Trophoblast cell (in vitro differentiated cells and primary cell): ENCODE measurements at regions not wholly inside any gene's neighbourhood (a gene's known extent, or its start where the extent isn't known, plus 50 kb on each side); places are given as distances from the start of the nearest gene placed in this dataset.

Experiments
- DNase-seq, 2 donors: peaks; one replicate each; pipeline ENCODE4 v3.0.0-alpha.2; 2016
- H2AFZ ChIP-seq: 2 replicates; pipeline ENCODE4 v1.6.1; 2013; ENCODE audit warnings: low read length, moderate library complexity, mild to moderate bottlenecking; ENCODE audit not compliant: insufficient read depth, poor library complexity
- H2AK5ac ChIP-seq: 2 replicates; pipeline ENCODE4 v1.6.1; 2013; ENCODE audit warnings: mild to moderate bottlenecking, low read length
- H2BK120ac ChIP-seq: 2 replicates; pipeline ENCODE4 v1.6.1; 2013; ENCODE audit warnings: low read length, mild to moderate bottlenecking, moderate library complexity; ENCODE audit not compliant: insufficient read depth, poor library complexity
- H2BK12ac ChIP-seq: 2 replicates; pipeline ENCODE4 v1.6.1; 2013; ENCODE audit warnings: mild to moderate bottlenecking, low read length, moderate library complexity
- H2BK5ac ChIP-seq: 2 replicates; pipeline ENCODE4 v1.6.1; 2013; ENCODE audit warnings: low read length, low read depth, moderate library complexity, mild to moderate bottlenecking; ENCODE audit not compliant: poor library complexity
- H3K14ac ChIP-seq: 2 replicates; pipeline ENCODE4 v1.6.1; 2013; ENCODE audit warnings: mild to moderate bottlenecking, low read length
- H3K18ac ChIP-seq: 2 replicates; pipeline ENCODE4 v1.6.1; 2013; ENCODE audit warnings: mild to moderate bottlenecking, low read length
- H3K23ac ChIP-seq: 2 replicates; pipeline ENCODE4 v1.6.1; 2013; ENCODE audit warnings: low read length
- H3K27ac ChIP-seq: 2 replicates; pipeline ENCODE4 v1.5.1; 2013; ENCODE audit warnings: low read depth, mild to moderate bottlenecking, inconsistent platforms, low read length, moderate library complexity
- H3K27me3 ChIP-seq: 2 replicates; pipeline ENCODE4 v1.6.1; 2013; ENCODE audit warnings: inconsistent platforms, mild to moderate bottlenecking, low read length, moderate library complexity; ENCODE audit not compliant: insufficient read depth
- H3K36me3 ChIP-seq, 2 experiments: 1 replicate in 1 of 2; 2 replicates in 1 of 2; pipeline ENCODE4 v1.6.1; 2013; ENCODE audit warnings: low read length in 2 of 2, mild to moderate bottlenecking in 2 of 2, moderate library complexity in 1 of 2; ENCODE audit not compliant: insufficient read depth in 2 of 2, control insufficient read depth in 1 of 2
- H3K4ac ChIP-seq: 2 replicates; pipeline ENCODE4 v1.6.1; 2013; ENCODE audit warnings: low read depth, mild to moderate bottlenecking, low read length, moderate library complexity
- H3K4me1 ChIP-seq, 2 experiments: 1 replicate in 1 of 2; 2 replicates in 1 of 2; pipeline ENCODE4 v1.6.1; 2013; ENCODE audit warnings: low read length in 2 of 2, mild to moderate bottlenecking in 2 of 2, moderate library complexity in 1 of 2; ENCODE audit not compliant: insufficient read depth in 2 of 2, control insufficient read depth in 1 of 2
- H3K4me2 ChIP-seq: 2 replicates; pipeline ENCODE4 v1.6.1; 2013; ENCODE audit warnings: inconsistent platforms, mild to moderate bottlenecking, low read length, moderate library complexity
- H3K4me3 ChIP-seq: 2 replicates; pipeline ENCODE4 v1.5.1; 2013; ENCODE audit warnings: mild to moderate bottlenecking, low read depth, low read length, inconsistent platforms
- H3K79me1 ChIP-seq: one replicate; pipeline ENCODE4 v1.6.1; 2013; ENCODE audit warnings: low read length
- H3K79me2 ChIP-seq: 2 replicates; pipeline ENCODE4 v1.6.1; 2013; ENCODE audit warnings: low read length, mild to moderate bottlenecking; ENCODE audit not compliant: control insufficient read depth, insufficient read depth, poor library complexity
- H3K9ac ChIP-seq: 2 replicates; pipeline ENCODE4 v1.6.1; 2013; ENCODE audit warnings: mild to moderate bottlenecking, low read length
- H3K9me3 ChIP-seq: 2 replicates; pipeline ENCODE4 v1.6.1; 2013; ENCODE audit warnings: low read depth, mild to moderate bottlenecking, control low read depth, inconsistent platforms, low read length; ENCODE audit not compliant: insufficient read depth
- H4K12ac ChIP-seq: 2 replicates; pipeline ENCODE4 v1.6.1; 2013; ENCODE audit warnings: low read depth, mild to moderate bottlenecking, low read length, moderate library complexity
- H4K8ac ChIP-seq: 2 replicates; pipeline ENCODE4 v1.6.1; 2013; ENCODE audit warnings: low read depth, mild to moderate bottlenecking, low read length, moderate library complexity
- H4K91ac ChIP-seq: one replicate; pipeline ENCODE4 v1.6.1; 2013; ENCODE audit warnings: low read depth, mild to moderate bottlenecking, low read length, moderate library complexity
- WGBS: extraction: QIAGEN DNeasy Blood & Tissue Kit; methylation state at CpG from one replicate; pipeline ENCODE4 v1.1.7; 2013; ENCODE audit warnings: missing lambda C conversion rate; ENCODE audit not compliant: insufficient read length, insufficient coverage; ENCODE audit errors: extremely low coverage; 5-methylcytosine and 5-hydroxymethylcytosine counted together

DNA sequence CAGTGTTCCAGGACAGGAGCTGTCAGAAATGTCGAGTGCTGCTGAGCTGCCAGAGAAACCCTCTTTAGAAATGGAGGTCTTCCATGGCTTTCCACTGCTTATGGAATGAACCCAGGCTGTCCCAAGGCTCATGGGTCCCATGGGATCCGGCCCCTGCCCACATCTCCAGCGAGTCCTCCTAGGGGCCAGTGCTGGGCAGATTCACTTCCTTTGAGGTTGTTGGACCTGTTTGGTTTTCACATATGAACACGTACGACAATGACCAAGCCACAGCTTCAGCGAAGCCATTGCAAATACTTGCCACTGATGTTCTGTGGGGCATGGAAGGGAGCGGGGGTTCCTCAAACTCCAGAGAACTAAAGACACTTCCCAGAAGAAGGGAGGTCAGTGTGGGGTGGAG, 483.3 kb downstream of the TBC1D22A start:
- no peak overlapping the region for H3K18ac ChIP-seq
- no peak overlapping the region for H4K8ac ChIP-seq
- no peak overlapping the region for H2BK5ac ChIP-seq
- no peak overlapping the region for H3K27ac ChIP-seq
- H3K4me1 ChIP-seq: no peaks in the 10 kb centered on the region
- no peaks in the 10 kb centered on the region for H3K27me3 ChIP-seq
- DNase-seq: no peak
- no peaks in the 10 kb centered on the region for H3K79me2 ChIP-seq
- H3K9ac ChIP-seq: peak overlapping the region; percentile 22
- no peak overlapping the region for H2AFZ ChIP-seq
- no CpG with 5 or more reads among the region's 7 CpGs for WGBS
- H2BK120ac ChIP-seq: no peak overlapping the region
- no peak overlapping the region for H2BK12ac ChIP-seq
- no peak overlapping the region for H3K23ac ChIP-seq
- no peak overlapping the region for H4K91ac ChIP-seq
- H3K79me1 ChIP-seq: no peaks in the 10 kb centered on the region
- H4K12ac ChIP-seq: no peak overlapping the region
- peaks cover 40% of the 10 kb centered on the region for H3K9me3 ChIP-seq
- no peak overlapping the region for H3K4ac ChIP-seq
- no peak overlapping the region for H3K4me2 ChIP-seq
- H3K14ac ChIP-seq: no peak overlapping the region
- no peak overlapping the region for H2AK5ac ChIP-seq
- no peaks in the 10 kb centered on the region for H3K36me3 ChIP-seq
- H3K4me3 ChIP-seq: no peak overlapping the region

DNA sequence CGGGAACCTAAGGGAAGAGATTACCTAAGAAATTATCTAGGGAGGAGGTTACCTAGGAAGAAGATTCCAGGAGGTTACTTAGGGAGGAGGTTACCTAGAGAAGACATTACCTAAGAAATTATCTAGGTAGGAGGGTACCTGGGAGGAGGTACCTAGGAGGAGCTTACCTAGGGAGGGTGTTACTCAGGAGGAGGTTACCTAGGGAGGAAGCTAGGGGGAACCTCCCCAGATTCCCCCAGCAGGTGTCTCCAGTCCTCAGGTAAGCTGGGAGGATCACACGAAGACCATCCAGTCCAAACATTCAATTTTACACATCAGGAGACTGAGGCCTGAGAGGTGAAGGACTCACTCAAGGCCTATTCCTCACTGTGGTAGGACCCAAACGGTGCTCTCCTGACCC, 482.8 kb downstream of the TBC1D22A start:
- H2BK120ac ChIP-seq: no peak overlapping the region
- H3K4me3 ChIP-seq: no peak overlapping the region
- no peak overlapping the region for H3K4me2 ChIP-seq
- no peak overlapping the region for H4K91ac ChIP-seq
- H3K9ac ChIP-seq: no peak overlapping the region
- no peak overlapping the region for H3K27ac ChIP-seq
- H3K27me3 ChIP-seq: no peaks in the 10 kb centered on the region
- no peak overlapping the region for H3K4ac ChIP-seq
- no peaks in the 10 kb centered on the region for H3K4me1 ChIP-seq
- no CpG with 5 or more reads among the region's 3 CpGs for WGBS
- no peak overlapping the region for H4K8ac ChIP-seq
- no peak overlapping the region for H2BK5ac ChIP-seq
- no peak for DNase-seq
- H3K14ac ChIP-seq: no peak overlapping the region
- no peaks in the 10 kb centered on the region for H3K79me1 ChIP-seq
- no peak overlapping the region for H2AFZ ChIP-seq
- no peak overlapping the region for H4K12ac ChIP-seq
- peaks cover 37% of the 10 kb centered on the region for H3K9me3 ChIP-seq
- H3K18ac ChIP-seq: no peak overlapping the region
- no peaks in the 10 kb centered on the region for H3K79me2 ChIP-seq
- no peak overlapping the region for H2AK5ac ChIP-seq
- H2BK12ac ChIP-seq: no peak overlapping the region
- H3K36me3 ChIP-seq: no peaks in the 10 kb centered on the region
- H3K23ac ChIP-seq: no peak overlapping the region

DNA sequence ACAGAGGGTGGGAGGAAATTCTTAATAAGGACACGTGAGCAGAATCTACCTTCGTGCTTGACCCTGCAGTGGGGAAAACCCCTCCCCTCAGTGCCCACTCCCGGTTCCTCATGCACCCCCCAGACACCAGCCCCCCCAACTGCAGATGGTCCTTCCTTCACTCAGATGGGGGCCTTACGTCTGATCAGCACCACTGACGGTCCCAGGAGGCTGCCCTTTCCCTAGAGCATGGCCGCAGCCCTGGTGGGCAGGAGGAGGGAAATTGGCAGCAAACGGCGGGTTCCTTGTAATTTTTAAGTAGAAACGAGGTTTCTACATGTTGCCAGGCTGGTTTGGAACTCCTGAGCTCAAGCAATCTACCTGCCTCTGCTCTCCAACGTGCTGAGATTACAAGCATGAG, 477.7 kb downstream of the TBC1D22A start:
- Histone ChIP-seq H2BK120ac (no peak overlapping the region), H4K8ac (no peak overlapping the region), H3K4me1 (no peaks in the 10 kb centered on the region), H2BK12ac (no peak overlapping the region), H2AFZ (no peak overlapping the region), H4K91ac (no peak overlapping the region), H3K4me2 (no peak overlapping the region), H3K4ac (no peak overlapping the region), H3K36me3 (no peaks in the 10 kb centered on the region), H3K18ac (no peak overlapping the region), H3K79me2 (no peaks in the 10 kb centered on the region), H2BK5ac (no peak overlapping the region), H3K79me1 (no peaks in the 10 kb centered on the region), H4K12ac (no peak overlapping the region), H2AK5ac (no peak overlapping the region), H3K4me3 (no peak overlapping the region), H3K27ac (no peak overlapping the region), H3K23ac (no peak overlapping the region), H3K9me3 (peaks cover 37% of the 10 kb centered on the region), H3K9ac (no peak overlapping the region), H3K27me3 (no peaks in the 10 kb centered on the region), H3K14ac (no peak overlapping the region)
- no CpG with 5 or more reads among the region's 10 CpGs for WGBS
- no peak for DNase-seq

DNA sequence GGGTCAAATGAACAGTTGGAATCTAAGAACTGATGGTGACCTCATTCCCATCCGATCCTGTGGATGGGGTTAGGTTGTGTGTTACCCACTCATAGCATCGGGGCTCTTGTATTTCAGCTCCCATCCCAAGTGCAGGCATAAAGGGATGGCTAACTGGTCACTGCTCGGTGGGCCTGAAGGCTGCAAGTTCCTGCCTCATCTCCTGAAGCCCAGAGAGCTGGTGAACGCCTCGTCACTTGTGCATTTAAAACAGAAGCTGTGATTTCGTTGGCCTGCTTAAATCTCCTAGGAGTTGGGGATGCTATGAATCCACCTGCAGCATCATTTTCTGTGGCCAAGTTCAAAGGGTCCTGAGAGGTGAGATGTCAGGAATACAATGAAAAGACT, 477.0 kb downstream of the TBC1D22A start:
- H3K14ac ChIP-seq: no peak overlapping the region
- no peak overlapping the region for H4K8ac ChIP-seq
- H3K9me3 ChIP-seq: peaks cover 36% of the 10 kb centered on the region
- no peak overlapping the region for H3K23ac ChIP-seq
- no peak overlapping the region for H2BK120ac ChIP-seq
- H3K36me3 ChIP-seq: no peaks in the 10 kb centered on the region
- WGBS: no CpG with 5 or more reads among the region's 6 CpGs
- H4K91ac ChIP-seq: no peak overlapping the region
- no peak overlapping the region for H3K4me3 ChIP-seq
- no peaks in the 10 kb centered on the region for H3K4me1 ChIP-seq
- H3K18ac ChIP-seq: no peak overlapping the region
- no peak overlapping the region for H2BK5ac ChIP-seq
- no peak overlapping the region for H3K27ac ChIP-seq
- H3K27me3 ChIP-seq: no peaks in the 10 kb centered on the region
- no peak for DNase-seq
- no peak overlapping the region for H3K4ac ChIP-seq
- no peak overlapping the region for H4K12ac ChIP-seq
- no peaks in the 10 kb centered on the region for H3K79me2 ChIP-seq
- H2BK12ac ChIP-seq: no peak overlapping the region
- H3K9ac ChIP-seq: no peak overlapping the region
- no peak overlapping the region for H3K4me2 ChIP-seq
- H2AFZ ChIP-seq: no peak overlapping the region
- H3K79me1 ChIP-seq: no peaks in the 10 kb centered on the region
- H2AK5ac ChIP-seq: no peak overlapping the region
